Stimulated activated CD8-positive, alpha-beta memory T cell treated with anti-CD3 and anti-CD28 coated beads, Interleukin-15, amount 100 ng/mL, for 48 hours (primary cell): ENCODE measurements at regions not wholly inside any gene's neighbourhood (a gene's known extent, or its start where the extent isn't known, plus 50 kb on each side); places are given as distances from the start of the nearest gene placed in this dataset.

Experiments used
- DNase-seq, 2 donors: peaks; one replicate each; pipeline ENCODE4 v3.0.0-alpha.2; 2020; ENCODE audit warnings: low read depth in 2 of 2

DNA sequence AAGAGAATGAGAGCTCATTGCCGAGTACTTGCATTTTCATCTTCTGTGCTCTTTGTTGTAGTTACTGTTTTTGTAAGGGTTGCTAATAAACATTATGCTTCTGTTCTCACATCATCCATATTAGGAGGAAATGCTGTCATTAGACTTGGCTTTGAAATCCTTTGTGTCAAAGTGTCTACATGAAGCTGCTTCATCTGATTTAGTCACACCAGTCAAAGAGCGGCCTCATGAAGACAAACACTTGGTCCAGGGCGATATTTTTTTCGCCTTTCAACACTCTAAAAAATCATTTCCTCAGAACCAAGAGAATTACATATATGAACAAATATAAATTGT is 105.0 kb downstream of the SPRY2 start:
- DNase-seq: no peak

- no peak for DNase-seq
These were observed 105.6 kb downstream of the SPRY2 start for GRCh38 chr13:80235166-80235966.

DNA sequence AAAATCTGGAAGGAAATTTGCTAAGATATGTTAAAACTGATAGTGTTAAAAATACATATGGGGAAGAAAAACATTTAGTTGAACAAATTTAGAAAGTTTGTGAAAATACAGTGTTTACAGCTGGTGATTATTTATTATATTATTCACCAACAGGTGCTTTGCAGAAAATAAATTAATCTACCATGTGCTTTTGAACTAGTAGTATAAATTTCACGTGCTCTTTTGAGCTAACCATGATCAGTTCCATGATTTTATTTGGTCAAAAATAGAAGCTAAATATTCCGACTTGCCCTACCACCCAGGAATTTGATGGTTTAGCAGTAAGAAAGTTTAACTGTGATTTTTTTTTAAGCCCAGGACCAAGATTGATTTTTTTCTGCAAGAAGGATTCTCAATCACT is 113.3 kb downstream of the SPRY2 start:
- no peak for DNase-seq

DNA sequence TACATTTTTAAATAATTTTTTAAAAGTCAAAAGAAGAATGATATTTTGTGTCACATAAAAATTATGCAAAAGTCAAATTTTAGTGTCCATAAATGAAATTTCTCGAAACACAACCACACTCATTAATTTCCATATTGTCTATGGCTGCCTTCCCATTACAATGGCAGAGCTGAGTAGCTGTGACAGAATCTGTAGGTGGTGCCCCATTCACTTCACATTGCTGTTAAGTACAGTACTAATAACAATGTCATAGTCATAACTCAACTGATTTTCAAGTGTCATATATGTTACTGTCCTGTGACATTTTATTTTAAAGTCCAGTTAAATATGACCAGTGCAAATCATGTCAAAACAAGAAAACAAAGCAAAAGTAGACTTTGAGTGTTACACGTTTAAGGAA is 114.3 kb downstream of the SPRY2 start:
- no peak for DNase-seq

- no peak for DNase-seq
These were observed 116.5 kb downstream of the SPRY2 start for GRCh38 chr13:80224468-80224867.

DNA sequence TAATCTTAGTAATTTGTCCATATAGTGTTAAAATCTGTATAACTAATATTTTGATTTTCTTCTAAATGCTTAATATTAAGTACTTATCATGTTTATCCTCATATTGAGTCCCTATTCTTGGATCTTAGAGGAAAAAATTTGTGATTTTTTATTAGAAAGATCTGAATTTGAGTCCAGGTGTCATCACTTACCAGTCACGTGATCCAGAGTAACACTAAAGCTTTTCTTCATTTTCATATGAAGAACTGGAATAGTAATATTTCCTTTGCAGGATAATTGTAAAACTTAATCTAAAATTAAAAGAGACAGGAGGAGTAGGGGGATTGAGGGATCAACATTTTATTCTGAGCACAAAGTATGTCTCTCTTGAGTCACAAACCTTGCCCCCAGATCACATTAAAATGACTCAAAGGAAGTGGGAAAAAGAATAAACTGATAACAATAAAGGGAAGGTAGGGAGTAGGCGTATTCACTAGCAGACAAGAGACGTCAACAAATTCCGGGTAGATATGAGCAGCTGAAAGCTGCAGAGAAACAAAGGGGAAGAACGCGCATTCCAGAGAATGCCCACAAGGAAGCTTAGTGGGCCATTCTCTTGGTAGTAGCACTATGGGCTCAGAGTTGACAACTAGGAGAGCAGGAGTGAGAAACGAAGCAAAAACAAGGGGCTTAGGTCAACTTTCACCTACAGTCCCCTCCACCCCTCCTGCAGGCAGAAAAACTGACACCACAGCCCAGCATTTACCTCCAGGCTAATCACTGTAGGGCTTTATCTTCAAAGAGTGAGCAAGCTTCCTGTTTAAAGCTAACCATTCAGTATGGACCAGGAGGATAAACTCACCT is 123.1 kb downstream of the SPRY2 start:
- DNase-seq: no peak

GRCh38 chr13:80215368-80215767 is 125.6 kb downstream of the SPRY2 start:
- no peak for DNase-seq

DNA sequence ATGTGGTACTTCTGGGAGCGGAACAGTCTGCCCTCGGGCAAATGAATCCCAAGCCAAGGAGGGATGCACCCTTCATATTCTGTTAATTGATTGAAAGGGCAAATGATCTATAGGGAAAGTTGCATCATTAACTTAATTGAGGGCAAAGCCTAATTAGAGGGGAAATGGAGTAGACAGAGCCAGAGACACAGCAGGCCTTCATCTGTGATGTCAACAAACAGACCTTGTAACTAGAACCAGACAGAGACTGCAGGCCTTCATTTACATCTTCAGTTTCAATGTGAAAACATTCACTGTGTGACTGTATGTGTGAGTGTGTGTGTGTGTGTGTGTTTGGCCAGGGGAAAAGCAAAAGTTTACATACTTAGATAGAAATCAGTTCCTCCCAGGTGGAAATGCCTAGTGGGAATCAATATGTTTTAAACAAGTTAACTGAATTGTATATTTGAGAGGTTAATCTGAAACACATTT is 126.4 kb downstream of the SPRY2 start:
- DNase-seq: no peak

DNA sequence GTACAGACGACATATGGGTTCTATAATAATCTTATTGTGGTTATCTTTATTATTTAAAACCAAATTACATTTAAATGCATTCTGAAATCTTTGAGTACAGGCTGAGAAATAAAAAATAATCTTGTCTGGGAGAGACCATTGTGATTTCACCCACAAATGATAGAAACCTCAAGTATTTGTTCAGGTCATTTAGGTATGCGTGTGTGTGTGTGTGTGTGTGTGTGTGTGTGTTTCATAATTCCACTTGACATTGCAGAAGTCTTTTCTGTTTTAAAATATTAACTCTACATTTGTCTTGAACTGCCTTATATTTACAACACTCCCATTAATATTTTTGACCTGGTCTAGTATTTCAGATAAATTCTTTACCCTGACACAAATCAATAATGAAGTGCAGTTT is 126.9 kb downstream of the SPRY2 start:
- no peak for DNase-seq

DNA sequence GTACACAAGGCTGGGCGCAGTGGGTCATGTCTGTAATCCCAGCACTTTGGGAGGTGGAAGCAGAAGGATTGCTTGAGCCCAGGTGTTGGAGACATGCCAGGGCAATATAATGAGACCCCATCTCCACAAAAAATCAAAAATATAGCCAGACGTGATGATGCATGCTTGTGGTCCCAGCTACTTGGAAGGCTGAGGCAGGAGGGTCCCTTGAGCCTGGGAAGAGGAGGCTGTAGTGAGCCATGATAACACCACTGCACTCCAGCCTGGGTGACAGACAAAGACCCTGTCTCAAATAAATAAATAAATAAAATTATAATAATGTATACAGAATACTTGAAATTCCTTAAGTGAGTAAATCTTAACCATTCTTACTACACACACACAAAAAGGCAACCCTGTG is 127.7 kb downstream of the SPRY2 start:
- no peak for DNase-seq

GRCh38 chr13:80211566-80211965 is 129.4 kb downstream of the SPRY2 start:
- no peak for DNase-seq

- DNase-seq: no peak
These were observed 136.3 kb downstream of the SPRY2 start for GRCh38 chr13:80204642-80205041.

DNA sequence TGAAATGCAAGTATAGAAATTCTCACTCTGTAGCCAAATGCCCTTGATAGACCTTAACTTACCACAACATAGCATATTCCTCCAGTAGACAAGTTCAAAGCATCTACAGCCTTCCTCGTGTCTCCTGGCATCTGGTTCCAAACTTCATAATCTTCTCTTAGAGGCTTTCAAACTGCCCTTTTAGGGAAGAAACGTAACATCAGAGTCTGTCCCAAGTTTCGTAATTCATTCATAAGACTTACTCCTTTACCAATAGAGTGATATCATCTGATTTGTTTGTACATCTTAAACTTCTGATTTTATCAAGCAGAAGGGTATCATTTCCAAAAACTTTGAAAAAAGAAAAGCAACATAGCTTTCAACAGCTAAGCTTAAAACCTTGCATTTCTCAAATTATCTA is 137.4 kb downstream of the SPRY2 start:
- no peak for DNase-seq

DNA sequence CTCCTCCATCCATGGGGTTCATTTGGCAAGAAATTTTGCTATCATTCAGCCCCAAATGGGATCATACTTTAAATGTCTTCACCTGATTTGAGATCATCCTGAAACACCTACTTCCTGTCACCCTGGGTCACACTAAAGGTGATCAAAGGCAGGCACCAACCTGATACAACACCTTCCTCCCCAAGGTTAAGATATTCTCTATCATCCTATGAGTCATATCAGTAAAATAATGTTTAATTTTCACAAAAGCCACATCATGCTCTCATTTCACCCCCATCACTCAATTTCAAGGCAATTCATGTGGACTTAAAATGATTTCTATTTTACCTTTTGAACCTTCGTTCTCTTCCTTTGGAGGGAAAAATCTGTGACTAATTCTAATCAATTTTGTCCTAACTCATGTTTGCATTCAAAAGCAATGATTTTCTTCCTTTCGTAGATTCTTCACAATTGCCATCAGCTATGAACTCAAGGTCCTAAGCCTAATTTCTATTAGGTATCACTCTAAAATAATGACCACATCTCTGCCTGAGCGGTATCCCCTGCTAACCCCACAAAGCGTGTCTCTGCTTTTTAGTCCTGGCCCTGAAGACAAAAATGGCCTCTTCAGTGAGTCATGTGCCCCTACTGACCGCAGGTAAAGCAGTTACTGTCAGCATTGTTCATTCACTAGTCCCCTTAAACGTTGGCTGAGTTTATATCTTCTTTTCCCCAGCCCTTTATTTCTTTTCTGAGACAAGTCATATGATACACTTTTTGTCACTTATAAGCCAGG is 139.0 kb downstream of the SPRY2 start:
- DNase-seq: no peak

GRCh38 chr13:80199585-80200292 is 141.2 kb downstream of the SPRY2 start:
- no peak for DNase-seq

DNA sequence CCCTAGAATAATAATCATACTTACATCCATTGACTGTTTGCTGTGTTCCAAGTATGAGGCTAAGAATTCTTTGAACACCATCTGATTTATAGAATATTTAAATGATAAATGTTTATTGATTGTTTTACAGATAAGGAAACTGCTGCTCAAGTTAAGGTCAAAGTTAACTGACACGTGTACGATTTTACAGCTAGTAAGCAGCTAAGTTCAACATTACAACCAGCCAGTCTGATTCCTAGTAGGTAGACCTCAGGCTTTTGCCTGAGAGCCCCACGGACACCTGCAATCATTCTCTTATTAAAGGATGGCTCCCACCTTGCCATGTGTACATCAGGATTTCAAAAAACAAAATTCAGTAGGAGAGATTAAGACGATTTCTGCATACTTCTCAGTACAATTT is 141.9 kb downstream of the SPRY2 start:
- DNase-seq: no peak

DNA sequence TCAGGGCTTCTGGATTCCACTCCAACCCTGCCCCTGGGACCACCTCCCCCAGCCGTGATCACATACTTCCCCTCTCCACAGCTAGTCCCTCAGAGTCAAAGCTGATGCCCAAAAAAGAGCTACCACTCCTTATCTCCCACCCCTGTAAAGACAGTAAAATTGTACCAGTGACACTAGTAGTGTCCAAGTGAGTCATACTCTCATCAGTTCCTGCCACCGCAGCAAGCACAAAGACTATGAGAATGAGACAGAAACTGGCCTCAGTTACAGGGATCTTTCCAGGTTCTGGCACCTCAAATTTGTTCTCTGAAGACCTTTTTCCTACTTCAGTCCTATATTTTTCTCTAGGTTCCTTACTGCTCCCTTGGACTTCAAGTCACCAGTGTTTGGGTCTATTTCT is 144.2 kb downstream of the SPRY2 start:
- DNase-seq: no peak

GRCh38 chr13:80195649-80196048 is 145.3 kb downstream of the SPRY2 start:
- no peak for DNase-seq

DNA sequence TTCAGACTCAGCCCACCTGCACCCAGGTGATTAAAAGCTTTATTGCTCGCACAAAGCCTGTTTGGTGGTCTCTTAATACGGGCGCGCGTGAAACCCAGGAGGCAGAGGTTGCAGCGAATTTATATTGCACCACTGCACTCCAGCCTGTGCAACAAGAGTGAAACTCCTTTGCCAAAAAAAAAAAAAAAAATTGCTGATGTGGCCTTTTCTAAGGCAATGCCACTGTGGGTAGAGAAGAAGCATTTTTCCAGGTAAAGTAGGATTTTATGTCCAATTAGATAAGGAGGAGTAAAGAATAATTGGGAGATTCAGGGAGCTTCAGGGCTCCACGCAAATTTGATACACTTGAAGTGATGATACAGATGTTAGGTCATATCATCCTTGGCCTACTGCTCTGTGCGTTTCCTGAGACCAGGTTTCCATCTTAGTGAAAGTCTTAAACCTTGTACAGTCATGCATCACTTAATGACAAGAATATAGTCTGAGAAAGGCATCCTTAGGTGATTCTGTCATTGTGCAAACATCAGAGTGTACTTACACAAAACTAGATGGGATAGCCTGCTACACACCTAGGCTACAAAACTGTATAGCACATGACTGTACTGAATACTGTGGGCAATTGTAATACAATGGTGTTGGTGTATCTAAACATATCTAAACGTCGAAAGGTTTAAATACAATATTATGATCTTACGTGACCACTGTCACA is 150.9 kb downstream of the SPRY2 start:
- DNase-seq: no peak

- DNase-seq: no peak
These were observed 160.1 kb downstream of the SPRY2 start for GRCh38 chr13:80180740-80181355.

GRCh38 chr13:80177327-80177726 is 163.6 kb downstream of the SPRY2 start:
- DNase-seq: no peak
